B cell (primary cell): ENCODE measurements at regions not wholly inside any gene's neighbourhood (a gene's known extent, or its start where the extent isn't known, plus 50 kb on each side); places are given as distances from the start of the nearest gene placed in this dataset.

Source experiments
- EZH2 ChIP-seq: IDR thresholded peaks from 2 replicates; pipeline ENCODE4 v1.6.1; 2012; ENCODE audit warnings: borderline replicate concordance, low read depth, mild to moderate bottlenecking, moderate library complexity, low read length; ENCODE audit not compliant: insufficient read depth, poor library complexity, severe bottlenecking
- TF ChIP-seq, protein P1 (sequence below): fragments of 200-600 bp; IDR thresholded peaks from one replicate; pipeline ENCODE4 v1.8.0; 2022; ENCODE audit warnings: antibody characterized with exemption, mild to moderate bottlenecking

DNA sequence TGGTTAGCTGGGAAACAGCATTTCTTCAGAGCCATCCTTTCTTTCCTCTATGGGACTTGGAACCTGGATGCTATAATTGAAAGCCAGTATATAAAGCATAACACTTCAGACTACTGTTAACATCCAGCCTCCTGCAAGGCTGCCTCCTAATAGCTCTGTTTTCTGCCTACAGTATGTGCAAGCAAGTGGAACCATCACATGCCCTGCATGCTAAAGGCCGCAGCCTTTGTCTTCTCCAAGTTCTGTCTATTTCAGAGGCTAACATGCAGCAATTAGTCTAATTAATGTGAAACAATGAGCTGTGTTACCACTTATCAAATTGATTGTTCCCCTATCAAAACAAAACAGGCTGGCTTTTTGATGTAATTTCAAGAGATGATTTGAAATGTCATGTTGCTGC, 82.7 kb upstream of the ESRRG start:
- TF ChIP-seq, protein P1, sequence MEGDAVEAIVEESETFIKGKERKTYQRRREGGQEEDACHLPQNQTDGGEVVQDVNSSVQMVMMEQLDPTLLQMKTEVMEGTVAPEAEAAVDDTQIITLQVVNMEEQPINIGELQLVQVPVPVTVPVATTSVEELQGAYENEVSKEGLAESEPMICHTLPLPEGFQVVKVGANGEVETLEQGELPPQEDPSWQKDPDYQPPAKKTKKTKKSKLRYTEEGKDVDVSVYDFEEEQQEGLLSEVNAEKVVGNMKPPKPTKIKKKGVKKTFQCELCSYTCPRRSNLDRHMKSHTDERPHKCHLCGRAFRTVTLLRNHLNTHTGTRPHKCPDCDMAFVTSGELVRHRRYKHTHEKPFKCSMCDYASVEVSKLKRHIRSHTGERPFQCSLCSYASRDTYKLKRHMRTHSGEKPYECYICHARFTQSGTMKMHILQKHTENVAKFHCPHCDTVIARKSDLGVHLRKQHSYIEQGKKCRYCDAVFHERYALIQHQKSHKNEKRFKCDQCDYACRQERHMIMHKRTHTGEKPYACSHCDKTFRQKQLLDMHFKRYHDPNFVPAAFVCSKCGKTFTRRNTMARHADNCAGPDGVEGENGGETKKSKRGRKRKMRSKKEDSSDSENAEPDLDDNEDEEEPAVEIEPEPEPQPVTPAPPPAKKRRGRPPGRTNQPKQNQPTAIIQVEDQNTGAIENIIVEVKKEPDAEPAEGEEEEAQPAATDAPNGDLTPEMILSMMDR: no peak
- no peak for TF ChIP-seq EZH2
